ENCODE measurements at regions not wholly inside any gene's neighbourhood (a gene's known extent, or its start where the extent isn't known, plus 50 kb on each side); places are given as distances from the start of the nearest gene placed in this dataset.
"Not testable (repeated sequence)": the region's sequence is repeated elsewhere in the genome, so short reads cannot be mapped to it uniquely, and the experiment has no call there.

GRCh38 chr3:132084982-132085381 lies 50.2 kb upstream of the CPNE4 start:
- no peak for DNase-seq

GRCh38 chr3:132087356-132087755 lies 52.5 kb upstream of the CPNE4 start:
- no peak for DNase-seq

GRCh38 chr3:132088291-132088690 lies 53.5 kb upstream of the CPNE4 start:
- DNase-seq: no peak

GRCh38 chr3:132090921-132091320 lies 56.1 kb upstream of the CPNE4 start:
- DNase-seq: no peak

- no peak for DNase-seq
Measured at GRCh38 chr3:132116601-132117000, 81.8 kb upstream of the CPNE4 start.

- DNase-seq: no peak
Measured at GRCh38 chr3:132117642-132118041, 82.8 kb upstream of the CPNE4 start.

- no peak for DNase-seq
Measured at GRCh38 chr3:132119531-132119930, 84.7 kb upstream of the CPNE4 start.

GRCh38 chr3:132124096-132124495 lies 89.3 kb upstream of the CPNE4 start:
- DNase-seq: no peak

- DNase-seq: no peak
Measured at GRCh38 chr3:132124651-132125284, 90.0 kb upstream of the CPNE4 start.

- no peak for DNase-seq
Measured at GRCh38 chr3:132134611-132135010, 99.8 kb upstream of the CPNE4 start.

- DNase-seq: no peak
Measured at GRCh38 chr3:132135628-132136333, 101.0 kb upstream of the CPNE4 start.

- DNase-seq: no peak
Measured at GRCh38 chr3:132136334-132136716, 101.5 kb upstream of the CPNE4 start.

GRCh38 chr3:132136902-132137301 lies 102.1 kb upstream of the CPNE4 start:
- DNase-seq: not testable (repeated sequence)

GRCh38 chr3:132145833-132146232 lies 111.0 kb upstream of the CPNE4 start:
- DNase-seq: no peak

- DNase-seq: no peak
Measured at GRCh38 chr3:132154619-132155018, 119.8 kb upstream of the CPNE4 start.

GRCh38 chr3:132159145-132159544 lies 124.3 kb upstream of the CPNE4 start:
- no peak for DNase-seq

GRCh38 chr3:132160198-132160597 lies 125.4 kb upstream of the CPNE4 start:
- DNase-seq: no peak

GRCh38 chr3:132161608-132162007 lies 126.8 kb upstream of the CPNE4 start:
- no peak for DNase-seq

GRCh38 chr3:132164469-132165092 lies 129.8 kb upstream of the CPNE4 start:
- no peak for DNase-seq

- no peak for DNase-seq
Measured at GRCh38 chr3:132167870-132168269, 133.1 kb upstream of the CPNE4 start.

GRCh38 chr3:132174500-132174899 lies 139.7 kb upstream of the CPNE4 start:
- DNase-seq: no peak

GRCh38 chr3:132180337-132180791 lies 136.8 kb upstream of the ACP3 start:
- peak; percentile 34 for DNase-seq

GRCh38 chr3:132183811-132184210 lies 133.4 kb upstream of the ACP3 start:
- no peak for DNase-seq

GRCh38 chr3:132187746-132188145 lies 129.5 kb upstream of the ACP3 start:
- DNase-seq: no peak

All from NCI-H2029 treated with DMSO at 0.1 percent for 48 hours (cell line).